ENCODE measurements at regions not wholly inside any gene's neighbourhood (a gene's known extent, or its start where the extent isn't known, plus 50 kb on each side); places are given as distances from the start of the nearest gene placed in this dataset.
"Not testable (repeated sequence)": the region's sequence is repeated elsewhere in the genome, so short reads cannot be mapped to it uniquely, and the experiment has no call there.

- no peak for DNase-seq (ENCODE audit: low read depth)
These were observed 144.5 kb downstream of the TM2D1 start for GRCh38 chr1:61580417-61580816.

- DNase-seq (ENCODE audit: low read depth), result no peak
These were observed 145.1 kb downstream of the TM2D1 start for GRCh38 chr1:61579802-61580201.

- no peak for DNase-seq (ENCODE audit: low read depth)
These were observed 152.9 kb downstream of the TM2D1 start for GRCh38 chr1:61572046-61572445.

- no peak for DNase-seq (ENCODE audit: low read depth)
These were observed 154.8 kb downstream of the TM2D1 start for GRCh38 chr1:61570191-61570590.

GRCh38 chr1:61569303-61569621 lies 155.7 kb downstream of the TM2D1 start:
- no peak for DNase-seq (ENCODE audit: low read depth)

GRCh38 chr1:61568460-61569302 lies 156.3 kb downstream of the TM2D1 start:
- DNase-seq (ENCODE audit: low read depth), result no peak

- DNase-seq (ENCODE audit: low read depth), result no peak
These were observed 158.8 kb downstream of the TM2D1 start for GRCh38 chr1:61566177-61566576.

- DNase-seq (ENCODE audit: low read depth), result no peak
These were observed 161.3 kb downstream of the TM2D1 start for GRCh38 chr1:61563611-61564010.

- peak; percentile 54 for DNase-seq (ENCODE audit: low read depth)
These were observed 163.3 kb downstream of the TM2D1 start for GRCh38 chr1:61561666-61562065.

- DNase-seq (ENCODE audit: low read depth), result no peak
These were observed 164.6 kb downstream of the TM2D1 start for GRCh38 chr1:61560385-61560784.

GRCh38 chr1:61556631-61557030 lies 168.3 kb downstream of the TM2D1 start:
- DNase-seq (ENCODE audit: low read depth), result no peak

- DNase-seq (ENCODE audit: low read depth), result no peak
These were observed 172.2 kb downstream of the TM2D1 start for GRCh38 chr1:61552630-61553305.

GRCh38 chr1:61547302-61547701 lies 177.6 kb downstream of the TM2D1 start:
- DNase-seq (ENCODE audit: low read depth), result not testable (repeated sequence)

- not testable (repeated sequence) for DNase-seq (ENCODE audit: low read depth)
These were observed 180.1 kb downstream of the TM2D1 start for GRCh38 chr1:61544870-61545269.

- not testable (repeated sequence) for DNase-seq (ENCODE audit: low read depth)
These were observed 181.4 kb downstream of the TM2D1 start for GRCh38 chr1:61543498-61543897.

GRCh38 chr1:61539720-61540462 lies 185.1 kb downstream of the TM2D1 start:
- DNase-seq (ENCODE audit: low read depth), result no peak

- DNase-seq (ENCODE audit: low read depth), result no peak
These were observed 186.7 kb downstream of the TM2D1 start for GRCh38 chr1:61538228-61538627.

- no peak for DNase-seq (ENCODE audit: low read depth)
These were observed 188.5 kb downstream of the TM2D1 start for GRCh38 chr1:61536174-61537108.

- no peak for DNase-seq (ENCODE audit: low read depth)
These were observed 190.1 kb downstream of the TM2D1 start for GRCh38 chr1:61534847-61535246.

GRCh38 chr1:61533546-61533945 lies 191.4 kb downstream of the TM2D1 start:
- DNase-seq (ENCODE audit: low read depth), result no peak

GRCh38 chr1:61531716-61532115 lies 193.2 kb downstream of the TM2D1 start:
- no peak for DNase-seq (ENCODE audit: low read depth)

Measured in iris pigment epithelial cell (primary cell).